ENCODE measurements at regions not wholly inside any gene's neighbourhood (a gene's known extent, or its start where the extent isn't known, plus 50 kb on each side); places are given as distances from the start of the nearest gene placed in this dataset.

DNA sequence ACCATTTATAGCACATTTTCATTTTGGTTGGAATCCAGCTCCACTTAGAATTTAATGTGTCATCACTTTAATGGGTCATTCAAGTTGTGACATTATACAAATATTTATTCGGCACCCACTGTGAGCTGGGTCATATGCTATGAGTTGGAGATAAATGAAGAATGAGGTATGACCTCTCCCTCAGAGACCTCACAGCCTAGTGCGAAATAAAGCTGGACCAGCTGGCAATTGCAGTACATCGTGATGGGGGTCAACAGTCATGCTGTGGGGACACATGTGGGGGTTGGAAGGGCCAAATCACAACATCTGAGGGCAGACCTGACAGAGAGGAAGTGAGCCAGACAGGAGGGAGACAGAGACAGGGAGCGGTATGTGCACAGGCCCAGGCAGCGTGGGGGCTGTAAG lies 175.4 kb downstream of the MAIP1 start:
- DNase-seq (ENCODE audit: extremely low read depth, insufficient read length) = no peak
- H3K36me3 ChIP-seq (ENCODE audit: control insufficient read depth, insufficient read depth, low read length) = no peaks in the 10 kb centered on the region
- no peak overlapping the region for H3K4me3 ChIP-seq (replicated peaks; ENCODE audit: low read depth, low read length)
- no peaks in the 10 kb centered on the region for H3K27me3 ChIP-seq (replicated peaks; ENCODE audit: control insufficient read depth, insufficient read depth, low read length)
- TF ChIP-seq, protein P1, sequence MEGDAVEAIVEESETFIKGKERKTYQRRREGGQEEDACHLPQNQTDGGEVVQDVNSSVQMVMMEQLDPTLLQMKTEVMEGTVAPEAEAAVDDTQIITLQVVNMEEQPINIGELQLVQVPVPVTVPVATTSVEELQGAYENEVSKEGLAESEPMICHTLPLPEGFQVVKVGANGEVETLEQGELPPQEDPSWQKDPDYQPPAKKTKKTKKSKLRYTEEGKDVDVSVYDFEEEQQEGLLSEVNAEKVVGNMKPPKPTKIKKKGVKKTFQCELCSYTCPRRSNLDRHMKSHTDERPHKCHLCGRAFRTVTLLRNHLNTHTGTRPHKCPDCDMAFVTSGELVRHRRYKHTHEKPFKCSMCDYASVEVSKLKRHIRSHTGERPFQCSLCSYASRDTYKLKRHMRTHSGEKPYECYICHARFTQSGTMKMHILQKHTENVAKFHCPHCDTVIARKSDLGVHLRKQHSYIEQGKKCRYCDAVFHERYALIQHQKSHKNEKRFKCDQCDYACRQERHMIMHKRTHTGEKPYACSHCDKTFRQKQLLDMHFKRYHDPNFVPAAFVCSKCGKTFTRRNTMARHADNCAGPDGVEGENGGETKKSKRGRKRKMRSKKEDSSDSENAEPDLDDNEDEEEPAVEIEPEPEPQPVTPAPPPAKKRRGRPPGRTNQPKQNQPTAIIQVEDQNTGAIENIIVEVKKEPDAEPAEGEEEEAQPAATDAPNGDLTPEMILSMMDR (IDR thresholded peaks at IDR 0.05; ENCODE audit: insufficient read depth, low read length, poor library complexity, severe bottlenecking) = no peak

DNA sequence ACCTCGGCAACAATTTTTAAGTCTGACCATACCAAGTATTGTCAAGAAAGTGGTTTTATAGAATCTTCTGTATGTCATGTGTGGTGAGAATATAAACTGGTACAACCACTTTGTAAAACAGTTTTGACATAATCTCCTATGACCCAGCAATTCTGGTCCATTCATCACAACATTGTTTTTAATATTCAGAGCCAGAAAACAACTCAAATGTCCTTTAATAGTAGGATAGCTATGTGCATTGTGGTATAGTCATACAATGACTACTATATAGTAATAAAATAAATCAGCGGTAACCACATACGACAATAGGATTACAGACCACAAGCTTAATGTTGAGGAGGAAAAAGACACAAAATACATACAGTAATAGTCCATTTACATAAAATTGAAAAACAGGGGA lies 175.2 kb upstream of the SPATS2L start:
- DNase-seq (ENCODE audit: extremely low read depth, insufficient read length) = no peak
- H3K27me3 ChIP-seq (replicated peaks; ENCODE audit: control insufficient read depth, insufficient read depth, low read length) = no peaks in the 10 kb centered on the region
- TF ChIP-seq, protein P1 (IDR thresholded peaks at IDR 0.05; ENCODE audit: insufficient read depth, low read length, poor library complexity, severe bottlenecking) = no peak
- no peak overlapping the region for H3K4me3 ChIP-seq (replicated peaks; ENCODE audit: low read depth, low read length)
- no peaks in the 10 kb centered on the region for H3K36me3 ChIP-seq (ENCODE audit: control insufficient read depth, insufficient read depth, low read length)

DNA sequence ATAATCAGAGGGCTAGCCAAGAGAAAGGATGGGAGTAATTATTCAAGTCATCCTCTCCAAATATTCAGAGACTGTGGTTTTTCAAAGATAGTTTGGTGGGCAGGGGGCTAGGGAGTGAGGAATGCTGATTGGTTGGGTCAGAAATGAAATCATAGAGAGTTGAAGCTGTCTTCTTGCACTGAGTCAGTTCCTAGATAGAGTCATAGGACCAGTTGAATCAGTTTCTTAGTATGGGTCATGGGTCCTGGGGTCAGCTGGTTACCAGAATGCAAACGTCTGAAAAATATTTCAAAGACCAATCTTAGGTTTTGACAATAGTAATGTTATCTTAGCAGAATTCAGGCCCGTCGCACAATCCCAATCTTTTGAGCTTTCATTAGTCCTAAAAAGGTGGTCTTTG lies 171.4 kb upstream of the SPATS2L start:
- no peak overlapping the region for H3K4me3 ChIP-seq (replicated peaks; ENCODE audit: low read depth, low read length)
- no peaks in the 10 kb centered on the region for H3K36me3 ChIP-seq (ENCODE audit: control insufficient read depth, insufficient read depth, low read length)
- TF ChIP-seq, protein P1 (IDR thresholded peaks at IDR 0.05; ENCODE audit: insufficient read depth, low read length, poor library complexity, severe bottlenecking) = no peak
- no peak for DNase-seq (ENCODE audit: extremely low read depth, insufficient read length)
- H3K27me3 ChIP-seq (replicated peaks; ENCODE audit: control insufficient read depth, insufficient read depth, low read length) = no peaks in the 10 kb centered on the region

DNA sequence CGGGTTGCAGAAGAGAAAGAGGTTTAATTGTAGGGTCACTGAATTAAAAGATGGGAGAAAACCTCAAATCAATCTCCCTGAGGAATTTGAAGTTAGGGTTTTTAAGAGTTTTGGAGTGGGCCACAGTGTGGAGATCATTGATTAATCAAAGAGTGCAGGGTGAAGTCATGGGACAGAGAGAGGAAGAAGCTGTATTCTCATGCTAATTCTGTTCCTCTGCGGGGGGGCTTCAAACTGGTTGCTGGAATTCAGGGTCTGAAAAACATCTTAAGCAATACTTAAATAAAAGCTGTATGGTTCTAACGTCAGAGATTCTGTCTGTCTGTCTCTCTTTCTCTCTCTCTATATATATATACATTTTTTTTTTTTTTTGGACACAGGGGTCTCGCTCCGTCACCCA lies 169.8 kb upstream of the SPATS2L start:
- no peaks in the 10 kb centered on the region for H3K36me3 ChIP-seq (ENCODE audit: control insufficient read depth, insufficient read depth, low read length)
- TF ChIP-seq, protein P1 (IDR thresholded peaks at IDR 0.05; ENCODE audit: insufficient read depth, low read length, poor library complexity, severe bottlenecking) = no peak
- DNase-seq (ENCODE audit: extremely low read depth, insufficient read length) = no peak
- H3K27me3 ChIP-seq (replicated peaks; ENCODE audit: control insufficient read depth, insufficient read depth, low read length) = no peaks in the 10 kb centered on the region
- no peak overlapping the region for H3K4me3 ChIP-seq (replicated peaks; ENCODE audit: low read depth, low read length)

DNA sequence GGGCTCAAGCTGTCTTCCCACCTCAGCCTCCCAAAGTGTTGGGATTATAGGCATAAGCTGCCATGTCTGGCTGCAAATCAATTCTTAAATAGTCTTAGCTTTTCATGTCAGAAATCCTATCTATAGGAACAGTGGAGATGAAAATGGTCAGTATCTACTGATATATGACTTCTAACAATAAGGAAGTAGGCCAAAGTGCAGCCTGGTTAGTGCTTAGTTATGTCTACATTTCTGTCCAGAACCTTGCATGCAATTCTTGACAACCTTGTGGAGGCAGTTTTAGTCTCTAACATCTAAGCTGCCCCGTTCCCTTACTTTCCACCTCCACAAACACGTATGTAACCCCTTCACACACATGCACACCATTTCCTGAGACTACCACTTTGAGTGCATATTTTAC lies 169.2 kb upstream of the SPATS2L start:
- no peaks in the 10 kb centered on the region for H3K36me3 ChIP-seq (ENCODE audit: control insufficient read depth, insufficient read depth, low read length)

DNA sequence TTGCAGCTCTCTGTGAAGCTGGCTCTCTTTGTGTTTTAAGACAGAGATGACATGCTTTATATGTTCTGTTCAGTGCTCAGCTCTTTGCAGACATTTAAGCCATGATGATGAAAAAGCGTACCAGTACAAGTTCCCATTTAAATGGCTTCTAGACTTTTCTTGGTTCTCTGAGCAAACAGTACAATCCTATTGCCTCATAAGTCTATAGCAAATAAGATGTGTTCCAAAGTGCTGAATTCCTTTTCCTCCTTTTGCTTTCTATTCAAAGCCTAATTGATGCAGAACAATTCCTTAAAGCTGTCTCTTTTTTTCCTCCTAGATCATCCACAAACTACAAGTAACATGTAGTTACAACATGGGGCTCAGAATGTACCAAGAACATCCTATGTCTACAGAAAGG lies 168.8 kb upstream of the SPATS2L start:
- no peak overlapping the region for H3K4me3 ChIP-seq (replicated peaks; ENCODE audit: low read depth, low read length)
- no peak for DNase-seq (ENCODE audit: extremely low read depth, insufficient read length)
- no peaks in the 10 kb centered on the region for H3K27me3 ChIP-seq (replicated peaks; ENCODE audit: control insufficient read depth, insufficient read depth, low read length)
- TF ChIP-seq, protein P1 (IDR thresholded peaks at IDR 0.05; ENCODE audit: insufficient read depth, low read length, poor library complexity, severe bottlenecking) = no peak
- no peaks in the 10 kb centered on the region for H3K36me3 ChIP-seq (ENCODE audit: control insufficient read depth, insufficient read depth, low read length)

More for the DNA sequence above, 169.2 kb upstream of the SPATS2L start:
- TF ChIP-seq, protein P1 (IDR thresholded peaks at IDR 0.05; ENCODE audit: insufficient read depth, low read length, poor library complexity, severe bottlenecking) = no peak
- no peak for DNase-seq (ENCODE audit: extremely low read depth, insufficient read length)
- no peak overlapping the region for H3K4me3 ChIP-seq (replicated peaks; ENCODE audit: low read depth, low read length)
- no peaks in the 10 kb centered on the region for H3K27me3 ChIP-seq (replicated peaks; ENCODE audit: control insufficient read depth, insufficient read depth, low read length)

Data from GM06990 (cell line).